ENCODE measurements at regions not wholly inside any gene's neighbourhood (a gene's known extent, or its start where the extent isn't known, plus 50 kb on each side); places are given as distances from the start of the nearest gene placed in this dataset.

DNA sequence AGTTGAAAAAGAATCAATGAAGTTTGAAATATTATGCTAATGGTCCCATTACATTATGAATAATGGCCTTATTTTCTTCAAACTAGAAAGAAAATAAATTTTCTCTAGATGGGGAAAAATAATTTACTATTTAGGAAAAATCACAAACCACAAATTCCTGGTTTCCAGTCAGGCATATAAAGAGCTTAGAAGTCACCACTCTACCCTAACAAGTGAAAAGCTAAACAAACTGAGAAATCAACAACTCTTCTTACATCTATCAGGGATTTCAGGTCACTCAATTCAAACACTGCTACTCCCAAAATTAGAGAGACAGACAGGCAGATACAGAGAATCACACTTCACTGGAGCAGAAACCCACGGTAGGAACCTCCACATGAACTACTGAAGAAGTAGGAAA, 82.1 kb upstream of the LRRC7 start:
- Mint-ChIP-seq H3K4me3 (no peak overlapping the region), H3K9me3 (peaks cover 4% of the 10 kb centered on the region), H3K27me3 (no peaks in the 10 kb centered on the region), H3K4me1 (no peaks in the 10 kb centered on the region), H3K36me3 (ENCODE audit: low read depth) (no peaks in the 10 kb centered on the region), H3K27ac (no peak overlapping the region)
- intact Hi-C loops (cut with micrococcal nuclease) = no loop called here
- DNase-seq = no peak

DNA sequence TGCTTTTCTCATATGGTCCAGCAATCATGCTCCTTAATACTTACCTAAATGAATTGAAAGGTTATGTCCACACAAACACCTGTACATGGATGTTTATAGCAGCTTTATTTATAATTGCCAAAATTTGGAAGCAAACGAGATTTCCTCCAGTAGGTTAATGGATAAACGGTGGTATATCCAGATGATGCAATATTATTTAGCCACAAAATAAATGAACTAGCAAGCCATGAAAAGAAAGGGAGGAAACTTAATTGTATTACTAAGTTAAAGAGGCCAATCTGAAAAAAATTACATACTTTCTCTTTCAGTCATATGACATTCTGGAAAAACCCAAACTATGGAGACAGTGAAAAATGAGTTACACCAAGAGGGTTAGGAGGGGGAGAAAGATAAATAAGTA, 76.3 kb upstream of the LRRC7 start:
- Mint-ChIP-seq H3K4me1 (no peaks in the 10 kb centered on the region), H3K27me3 (no peaks in the 10 kb centered on the region), H3K9me3 (no peaks in the 10 kb centered on the region), H3K4me3 (no peak overlapping the region), H3K36me3 (ENCODE audit: low read depth) (no peaks in the 10 kb centered on the region), H3K27ac (no peak overlapping the region)
- intact Hi-C loops (cut with micrococcal nuclease) = no loop called here
- no peak for DNase-seq

DNA sequence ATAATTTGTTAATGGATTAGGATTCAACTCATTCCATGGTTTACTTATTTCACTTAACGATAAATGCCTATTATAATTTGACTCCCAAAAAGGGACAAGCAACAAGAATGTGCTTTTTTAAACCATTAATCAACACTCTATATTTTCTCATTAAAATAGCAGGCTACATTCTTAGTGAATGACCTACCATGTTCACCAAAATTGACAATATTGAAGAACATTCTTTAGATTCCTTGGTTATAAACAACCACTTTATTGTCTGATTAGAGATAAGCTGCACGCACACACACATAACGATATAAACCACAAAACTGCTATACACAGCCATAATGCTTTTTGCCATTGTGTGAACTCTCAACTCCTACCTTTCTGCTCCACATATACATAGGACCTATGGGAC, 75.4 kb upstream of the LRRC7 start:
- no peak overlapping the region for H3K4me3 Mint-ChIP-seq
- no peaks in the 10 kb centered on the region for H3K36me3 Mint-ChIP-seq (ENCODE audit: low read depth)
- intact Hi-C loops (cut with micrococcal nuclease) = no loop called here
- DNase-seq = no peak
- H3K27me3 Mint-ChIP-seq = no peaks in the 10 kb centered on the region
- no peaks in the 10 kb centered on the region for H3K9me3 Mint-ChIP-seq
- H3K27ac Mint-ChIP-seq = no peak overlapping the region
- no peaks in the 10 kb centered on the region for H3K4me1 Mint-ChIP-seq

DNA sequence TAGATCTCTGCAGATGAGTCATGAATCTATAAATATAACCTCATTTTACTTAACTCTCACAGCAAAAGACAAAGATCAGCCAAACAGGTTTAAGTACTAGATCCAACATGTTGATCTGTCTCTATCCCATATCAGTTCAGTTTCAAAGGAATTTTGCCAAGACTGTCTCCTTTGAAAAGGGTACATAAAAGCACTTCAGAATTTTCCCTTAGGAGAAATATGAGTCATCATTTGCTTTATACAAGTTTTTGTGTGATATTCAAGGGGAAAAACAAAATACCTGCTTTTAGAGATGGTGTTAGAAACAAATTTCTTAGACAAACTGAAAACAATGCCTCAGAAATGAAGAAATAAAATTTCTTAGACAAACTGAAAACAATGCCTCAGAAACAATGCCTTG, 73.5 kb upstream of the LRRC7 start:
- H3K9me3 Mint-ChIP-seq = no peaks in the 10 kb centered on the region
- H3K4me1 Mint-ChIP-seq = no peaks in the 10 kb centered on the region
- H3K27me3 Mint-ChIP-seq = no peaks in the 10 kb centered on the region
- intact Hi-C loops (cut with micrococcal nuclease) = no loop called here
- no peak overlapping the region for H3K4me3 Mint-ChIP-seq
- no peak overlapping the region for H3K27ac Mint-ChIP-seq
- DNase-seq = no peak
- no peaks in the 10 kb centered on the region for H3K36me3 Mint-ChIP-seq (ENCODE audit: low read depth)

DNA sequence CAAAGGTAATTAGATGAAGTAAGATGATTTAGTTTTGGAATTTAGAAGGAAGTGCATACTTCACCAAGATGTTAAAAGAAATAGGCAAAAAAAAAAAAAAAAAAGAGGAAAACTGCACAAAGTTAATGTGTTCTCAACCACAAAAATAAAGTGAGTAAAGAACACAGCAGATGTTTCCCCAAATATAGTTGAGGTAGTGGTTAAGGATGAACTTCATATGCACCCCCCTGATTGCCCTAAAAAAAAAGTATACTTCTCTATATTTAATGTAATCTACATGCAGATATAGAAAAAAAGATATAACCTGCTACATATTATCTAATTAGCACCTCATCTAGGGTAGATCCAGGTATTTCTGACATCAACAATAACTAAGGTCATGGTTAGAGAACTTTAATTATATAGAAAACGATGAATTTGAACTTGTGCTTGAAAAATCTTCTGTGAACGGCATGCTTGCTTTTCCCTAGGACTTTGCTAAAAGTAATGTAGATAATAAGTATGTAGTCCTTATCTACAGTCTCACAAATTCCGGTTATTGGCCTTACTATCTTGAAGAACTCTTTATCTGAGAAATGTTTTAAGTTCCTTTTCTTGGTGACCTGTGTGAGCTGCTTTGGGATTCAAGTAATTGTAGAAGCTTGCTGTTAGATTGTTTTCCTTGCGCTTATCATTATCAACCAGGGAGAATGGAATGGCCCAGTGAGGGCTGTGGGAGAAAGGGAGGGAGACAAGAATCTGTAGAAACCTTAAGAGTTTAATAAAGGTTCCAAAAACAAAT, 70.1 kb upstream of the LRRC7 start:
- H3K27ac Mint-ChIP-seq = no peak overlapping the region
- no peak overlapping the region for H3K4me3 Mint-ChIP-seq
- no peaks in the 10 kb centered on the region for H3K27me3 Mint-ChIP-seq
- no peaks in the 10 kb centered on the region for H3K4me1 Mint-ChIP-seq
- H3K9me3 Mint-ChIP-seq = no peaks in the 10 kb centered on the region
- no peak for DNase-seq
- intact Hi-C loops (cut with micrococcal nuclease) = no loop called here
- H3K36me3 Mint-ChIP-seq (ENCODE audit: low read depth) = no peaks in the 10 kb centered on the region

DNA sequence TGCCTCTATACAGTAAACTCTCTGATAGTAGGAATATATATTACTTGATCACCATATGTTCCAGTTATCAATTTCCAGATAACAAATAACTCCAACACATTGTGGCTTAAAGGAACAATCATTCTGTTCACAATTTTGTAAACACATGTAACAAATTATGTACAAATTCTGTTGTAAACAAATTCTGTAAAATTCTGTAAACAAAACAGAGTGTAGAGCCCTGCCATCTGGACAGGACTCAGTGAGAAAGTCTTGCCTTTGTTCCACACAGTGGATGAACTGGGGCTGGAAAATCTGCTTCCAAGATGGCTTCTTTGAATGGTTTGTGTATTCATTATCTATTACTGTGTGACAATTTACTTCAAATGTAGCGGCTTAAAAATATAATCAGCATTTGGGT, 69.0 kb upstream of the LRRC7 start:
- no peaks in the 10 kb centered on the region for H3K9me3 Mint-ChIP-seq
- no peak overlapping the region for H3K27ac Mint-ChIP-seq
- no peaks in the 10 kb centered on the region for H3K27me3 Mint-ChIP-seq

DNA sequence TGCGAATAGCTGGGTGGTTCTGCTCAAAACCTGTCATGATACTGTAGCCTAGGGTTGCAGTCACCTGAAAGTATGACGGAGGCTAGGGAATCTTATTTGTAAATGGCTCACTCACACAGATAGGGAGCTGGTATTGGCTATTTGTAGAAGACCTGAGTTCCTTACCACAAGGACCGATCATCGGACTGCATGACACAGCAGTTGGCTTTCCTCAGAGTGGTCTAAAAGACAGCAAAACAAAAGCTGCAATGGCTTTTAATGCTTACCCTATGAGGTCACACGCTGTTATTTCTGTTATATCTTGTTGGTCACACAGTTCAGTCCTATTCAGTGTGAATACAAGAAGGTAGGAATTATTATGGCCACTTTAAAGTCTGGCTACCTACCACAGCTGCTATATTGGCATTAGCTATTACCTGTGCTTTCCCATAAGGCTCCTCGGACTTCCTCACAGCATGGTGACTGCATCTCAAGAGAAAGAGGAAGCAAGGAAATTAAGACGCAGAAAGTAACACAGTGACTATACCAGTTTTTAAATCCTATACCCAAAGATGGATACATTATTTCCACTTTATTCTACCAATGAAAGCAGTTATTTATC, 68.4 kb upstream of the LRRC7 start:
- no peaks in the 10 kb centered on the region for H3K4me1 Mint-ChIP-seq
- DNase-seq = no peak
- intact Hi-C loops (cut with micrococcal nuclease) = no loop called here
- no peaks in the 10 kb centered on the region for H3K9me3 Mint-ChIP-seq
- H3K36me3 Mint-ChIP-seq (ENCODE audit: low read depth) = no peaks in the 10 kb centered on the region
- no peak overlapping the region for H3K27ac Mint-ChIP-seq
- H3K27me3 Mint-ChIP-seq = no peaks in the 10 kb centered on the region
- no peak overlapping the region for H3K4me3 Mint-ChIP-seq

More for the DNA sequence above, 69.0 kb upstream of the LRRC7 start:
- Mint-ChIP-seq H3K4me3 (no peak overlapping the region), H3K36me3 (ENCODE audit: low read depth) (no peaks in the 10 kb centered on the region), H3K4me1 (no peaks in the 10 kb centered on the region)
- intact Hi-C loops (cut with micrococcal nuclease) = no loop called here
- no peak for DNase-seq

DNA sequence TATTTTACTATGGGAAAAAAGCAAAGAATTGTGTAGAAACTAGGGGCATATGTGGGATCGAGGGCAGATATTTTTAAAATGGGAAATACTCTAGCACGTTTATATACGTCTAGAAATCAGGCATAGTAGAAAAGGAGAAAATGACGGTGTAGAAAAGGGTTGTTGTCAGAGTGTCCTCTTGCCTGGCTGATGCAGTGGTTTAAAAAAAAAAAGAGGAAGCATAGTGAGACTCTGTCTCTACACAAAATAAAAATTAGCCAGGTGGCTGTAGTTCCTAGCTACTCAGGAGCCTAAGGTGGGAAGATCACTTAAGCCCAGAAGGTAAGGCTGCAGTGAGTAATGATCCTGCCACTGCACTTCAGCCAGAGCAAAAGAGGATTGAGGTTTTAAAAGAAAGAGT, 64.7 kb upstream of the LRRC7 start:
- DNase-seq = no peak
- no peaks in the 10 kb centered on the region for H3K36me3 Mint-ChIP-seq (ENCODE audit: low read depth)
- no peak overlapping the region for H3K27ac Mint-ChIP-seq
- no peak overlapping the region for H3K4me3 Mint-ChIP-seq
- intact Hi-C loops (cut with micrococcal nuclease) = no loop called here
- no peaks in the 10 kb centered on the region for H3K4me1 Mint-ChIP-seq
- no peaks in the 10 kb centered on the region for H3K9me3 Mint-ChIP-seq
- H3K27me3 Mint-ChIP-seq = no peaks in the 10 kb centered on the region

DNA sequence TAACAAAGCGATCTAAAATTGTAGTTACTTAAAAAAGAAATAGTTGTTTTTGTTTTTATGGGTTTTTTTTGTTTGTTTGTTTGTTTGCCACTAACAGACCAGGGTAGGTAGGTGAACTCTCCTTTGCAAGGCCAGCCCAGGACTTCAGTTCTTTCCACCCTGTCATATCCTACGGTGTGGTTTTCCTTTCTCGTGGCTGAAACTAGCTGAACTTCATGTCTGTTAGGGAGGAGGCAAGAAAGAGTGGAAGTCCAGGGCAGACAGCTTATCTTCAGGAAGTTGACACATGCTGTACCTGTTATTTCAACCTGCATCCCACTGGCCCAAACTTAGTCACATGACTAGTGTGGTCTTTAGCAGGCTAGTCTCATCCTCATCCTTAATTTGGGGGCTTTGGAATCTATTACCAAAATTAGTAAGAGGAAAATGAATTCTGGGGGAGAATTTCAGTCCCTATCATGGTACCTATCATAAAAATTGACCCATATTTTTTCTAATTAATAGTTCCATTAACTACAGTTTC, 62.9 kb upstream of the LRRC7 start:
- no peak for DNase-seq
- Mint-ChIP-seq H3K4me3 (no peak overlapping the region), H3K4me1 (no peaks in the 10 kb centered on the region), H3K27me3 (no peaks in the 10 kb centered on the region), H3K36me3 (ENCODE audit: low read depth) (no peaks in the 10 kb centered on the region), H3K27ac (no peak overlapping the region), H3K9me3 (no peaks in the 10 kb centered on the region)
- intact Hi-C loops (cut with micrococcal nuclease) = no loop called here

DNA sequence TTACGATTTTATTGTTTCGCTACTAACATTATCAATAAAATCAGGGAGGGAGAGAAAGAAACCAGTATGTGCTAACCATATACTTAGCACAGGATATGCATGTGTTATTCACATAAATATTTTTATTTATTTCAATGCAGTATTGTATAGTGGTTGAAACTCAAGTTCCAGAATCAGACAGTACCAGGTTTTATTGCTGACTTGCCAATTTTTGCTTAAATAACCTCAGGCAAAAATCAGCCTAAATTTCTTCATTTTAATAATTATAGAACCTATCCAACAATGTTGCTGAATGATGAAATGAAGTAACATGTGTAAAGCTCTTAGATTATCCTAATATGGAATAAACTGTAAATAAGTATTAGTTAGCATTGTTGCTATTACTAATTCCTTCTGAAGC, 61.4 kb upstream of the LRRC7 start:
- Mint-ChIP-seq H3K36me3 (ENCODE audit: low read depth) (no peaks in the 10 kb centered on the region), H3K4me3 (no peak overlapping the region), H3K9me3 (no peaks in the 10 kb centered on the region), H3K4me1 (no peaks in the 10 kb centered on the region), H3K27me3 (no peaks in the 10 kb centered on the region), H3K27ac (no peak overlapping the region)
- intact Hi-C loops (cut with micrococcal nuclease) = no loop called here
- DNase-seq = no peak

DNA sequence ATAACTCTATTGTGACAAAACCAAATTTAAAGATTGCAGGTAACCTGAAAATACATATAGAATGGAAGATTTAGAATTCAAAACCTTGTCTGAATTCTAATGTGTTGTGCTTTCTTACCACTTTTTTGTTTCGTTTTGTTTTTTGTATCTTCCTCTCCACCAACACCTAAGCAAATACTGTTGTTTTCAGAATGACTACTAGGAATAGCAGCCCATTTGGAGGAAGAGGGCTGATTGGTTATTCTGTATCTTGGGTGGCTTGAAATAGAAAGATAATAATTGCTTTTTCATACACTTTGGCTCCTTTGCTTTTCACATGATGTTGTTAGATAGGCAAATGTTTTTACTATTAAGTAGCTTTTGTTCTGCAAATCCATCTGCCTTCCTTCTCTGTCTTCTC, 61.0 kb upstream of the LRRC7 start:
- H3K9me3 Mint-ChIP-seq = no peaks in the 10 kb centered on the region
- no peaks in the 10 kb centered on the region for H3K36me3 Mint-ChIP-seq (ENCODE audit: low read depth)
- no peaks in the 10 kb centered on the region for H3K27me3 Mint-ChIP-seq
- no peak overlapping the region for H3K4me3 Mint-ChIP-seq
- intact Hi-C loops (cut with micrococcal nuclease) = no loop called here
- no peak for DNase-seq
- no peak overlapping the region for H3K27ac Mint-ChIP-seq
- H3K4me1 Mint-ChIP-seq = no peaks in the 10 kb centered on the region

DNA sequence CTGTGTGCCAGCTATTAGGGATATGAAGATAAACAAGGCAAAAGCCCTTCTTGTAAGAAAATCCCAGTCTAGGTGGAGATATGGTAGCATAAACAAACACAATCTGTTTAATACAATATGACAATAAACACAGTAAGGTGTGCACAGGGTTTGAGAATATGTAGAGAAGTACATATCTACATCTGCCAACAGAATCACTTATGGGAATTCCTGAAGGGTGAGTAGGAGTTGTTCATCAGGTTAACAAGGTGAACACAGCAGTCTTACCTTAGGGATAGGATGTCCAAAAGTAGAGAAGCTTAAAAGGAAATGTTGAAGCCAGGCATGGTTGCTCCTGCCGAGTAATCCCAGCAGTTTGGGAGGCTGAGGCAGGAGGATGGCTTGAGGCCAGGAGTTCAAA, 57.7 kb upstream of the LRRC7 start:
- H3K27me3 Mint-ChIP-seq = no peaks in the 10 kb centered on the region
- H3K9me3 Mint-ChIP-seq = no peaks in the 10 kb centered on the region
- intact Hi-C loops (cut with micrococcal nuclease) = no loop called here
- no peak for DNase-seq
- no peak overlapping the region for H3K27ac Mint-ChIP-seq
- no peaks in the 10 kb centered on the region for H3K4me1 Mint-ChIP-seq
- H3K4me3 Mint-ChIP-seq = no peak overlapping the region
- no peaks in the 10 kb centered on the region for H3K36me3 Mint-ChIP-seq (ENCODE audit: low read depth)

DNA sequence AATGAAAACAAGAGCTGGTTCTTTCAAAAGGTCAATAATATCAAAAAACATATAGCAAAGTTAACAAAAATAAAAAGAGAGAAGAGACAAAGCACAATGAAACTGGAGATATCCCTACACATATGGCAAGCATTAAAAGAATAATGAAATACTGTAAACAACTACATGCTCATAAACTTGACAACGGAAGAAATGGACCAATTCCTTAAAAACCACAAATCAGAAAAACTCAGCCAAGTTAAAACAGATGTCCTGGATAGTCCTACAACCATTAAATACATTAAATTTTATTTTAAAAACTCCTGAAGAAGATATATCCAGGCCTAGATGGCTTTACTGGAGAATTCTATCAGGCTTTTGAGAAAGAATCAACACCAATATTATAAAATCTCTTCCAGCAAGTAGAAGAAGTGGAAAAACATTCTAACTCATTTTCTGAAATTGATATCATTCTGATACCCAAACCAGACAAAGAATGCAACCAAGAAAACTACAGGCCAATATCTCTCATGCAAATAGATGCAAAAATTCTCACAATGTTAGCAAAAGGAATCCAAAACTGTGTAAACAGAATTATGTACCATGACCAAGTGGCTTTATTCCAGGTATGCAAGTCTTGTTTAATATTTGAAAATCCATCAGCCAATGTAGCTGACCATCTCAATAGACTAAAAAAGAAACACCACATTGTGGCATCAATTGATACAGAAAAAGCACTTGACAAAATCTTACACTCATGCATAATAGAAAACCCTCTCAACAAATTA, 56.1 kb upstream of the LRRC7 start:
- no peaks in the 10 kb centered on the region for H3K36me3 Mint-ChIP-seq (ENCODE audit: low read depth)
- no peaks in the 10 kb centered on the region for H3K27me3 Mint-ChIP-seq
- H3K4me3 Mint-ChIP-seq = no peak overlapping the region
- H3K27ac Mint-ChIP-seq = no peak overlapping the region
- H3K9me3 Mint-ChIP-seq = no peaks in the 10 kb centered on the region
- intact Hi-C loops (cut with micrococcal nuclease) = no loop called here
- DNase-seq = no peak
- H3K4me1 Mint-ChIP-seq = no peaks in the 10 kb centered on the region

DNA sequence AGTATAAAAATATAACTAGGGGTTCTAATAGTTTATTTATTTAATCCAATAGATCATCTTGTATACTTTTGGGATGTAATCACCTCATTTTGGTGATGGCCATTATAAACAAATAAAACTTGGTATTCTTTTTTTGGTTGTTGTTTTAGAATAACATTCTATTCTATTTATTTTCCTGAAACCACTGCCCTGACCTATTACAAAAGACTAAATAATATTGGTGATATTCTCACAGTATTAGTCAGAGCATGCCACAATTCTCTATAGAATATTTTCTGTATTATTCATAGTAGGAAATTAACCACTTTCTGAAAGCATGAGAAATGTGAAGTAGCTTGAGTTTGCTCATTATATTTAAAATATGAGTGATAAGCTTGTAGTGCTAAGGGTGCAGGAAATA, 54.1 kb upstream of the LRRC7 start:
- no peaks in the 10 kb centered on the region for H3K9me3 Mint-ChIP-seq
- no peak overlapping the region for H3K27ac Mint-ChIP-seq
- no peaks in the 10 kb centered on the region for H3K4me1 Mint-ChIP-seq

More for the DNA sequence above, 54.1 kb upstream of the LRRC7 start:
- no peaks in the 10 kb centered on the region for H3K27me3 Mint-ChIP-seq
- no peaks in the 10 kb centered on the region for H3K36me3 Mint-ChIP-seq (ENCODE audit: low read depth)
- no peak overlapping the region for H3K4me3 Mint-ChIP-seq
- intact Hi-C loops (cut with micrococcal nuclease) = no loop called here
- no peak for DNase-seq
